Naive B cell (primary cell): ENCODE measurements at regions not wholly inside any gene's neighbourhood (a gene's known extent, or its start where the extent isn't known, plus 50 kb on each side); places are given as distances from the start of the nearest gene placed in this dataset.
"Not testable (repeated sequence)": the region's sequence is repeated elsewhere in the genome, so short reads cannot be mapped to it uniquely, and the experiment has no call there.

Experiments
- ATAC-seq, 2 donors: fragments of 150-1000 bp; cut with Tn5 transposase; 2 replicates each; pipeline ENCODE4 v1.10.0; 2021; ENCODE audit warnings: low read depth in 2 of 2, mild to moderate bottlenecking in 2 of 2, moderate library complexity in 2 of 2
- DNase-seq: peaks from one replicate; pipeline ENCODE4 v3.0.0; 2022
- H3K27ac Mint-ChIP-seq, 6 donors: one replicate each; pipeline ENCODE4 v1.8.0; 2020 to 2022; ENCODE audit warnings: mild to moderate bottlenecking in 6 of 6, mixed read lengths in 6 of 6, moderate library complexity in 5 of 6, inconsistent platforms in 2 of 6
- H3K27me3 Mint-ChIP-seq, 3 donors: one replicate each; pipeline ENCODE4 v1.8.0; 2021 to 2022; ENCODE audit warnings: mixed read lengths in 3 of 3, mild to moderate bottlenecking in 1 of 3
- H3K36me3 Mint-ChIP-seq, 2 donors: one replicate each; pipeline ENCODE4 v1.8.0; 2020 to 2022; ENCODE audit warnings: mixed read lengths in 2 of 2, inconsistent platforms in 1 of 2, mild to moderate bottlenecking in 1 of 2
- H3K4me1 Mint-ChIP-seq, 3 donors: one replicate each; pipeline ENCODE4 v1.8.0; 2020 to 2022; ENCODE audit warnings: mixed read lengths in 3 of 3, inconsistent platforms in 1 of 3, mild to moderate bottlenecking in 1 of 3, moderate library complexity in 1 of 3
- H3K4me3 Mint-ChIP-seq, 8 donors: one replicate each; pipeline ENCODE4 v1.8.0; 2020 to 2022; ENCODE audit warnings: mild to moderate bottlenecking in 8 of 8, mixed read lengths in 8 of 8, moderate library complexity in 8 of 8, inconsistent platforms in 2 of 8
- H3K9me3 Mint-ChIP-seq, 7 donors: one replicate each; pipeline ENCODE4 v1.8.0; 2020 to 2022; ENCODE audit warnings: mixed read lengths in 7 of 7, mild to moderate bottlenecking in 5 of 7, inconsistent platforms in 2 of 7, moderate library complexity in 1 of 7

- H3K36me3 Mint-ChIP-seq = no peaks in the 10 kb centered on the region
- peaks cover 0 to 5% (median 0%) of the 10 kb centered on the region in 7 donors for H3K9me3 Mint-ChIP-seq
- H3K4me3 Mint-ChIP-seq = no peak overlapping the region
Observed at GRCh38 chr21:19141511-19141910, 737.9 kb upstream of the TMPRSS15 start.

DNA sequence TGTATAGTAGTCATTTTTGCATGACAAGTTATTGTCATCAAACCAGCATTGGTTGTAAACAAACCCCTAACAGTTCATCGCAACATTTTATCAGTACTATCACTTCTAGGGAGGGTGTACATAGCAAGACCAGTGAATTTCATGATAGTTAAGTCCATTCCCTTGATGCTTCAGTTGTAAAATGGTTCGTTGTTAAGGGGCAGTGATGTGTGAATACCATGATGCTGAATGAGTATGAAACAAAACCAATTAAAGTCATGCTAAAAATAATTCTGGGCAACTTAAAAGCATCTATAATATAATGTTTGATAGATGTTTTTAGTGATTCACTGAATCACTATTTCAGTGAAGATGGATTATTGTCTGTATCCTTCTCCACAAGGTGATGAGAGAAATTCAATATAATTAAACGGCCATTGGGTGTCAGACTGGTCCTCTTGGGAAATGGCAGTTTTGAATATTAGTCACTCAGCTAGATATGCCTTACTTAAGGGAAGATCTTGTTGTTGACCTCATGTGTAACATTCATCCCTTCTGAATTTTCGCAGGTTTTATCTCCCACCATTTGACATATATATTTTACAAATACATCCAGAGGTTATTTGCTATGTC lies 742.2 kb upstream of the TMPRSS15 start:
- H3K4me1 Mint-ChIP-seq = no peaks in the 10 kb centered on the region
- peaks cover 2 to 12% (median 4%) of the 10 kb centered on the region in 7 donors for H3K9me3 Mint-ChIP-seq
- no peaks in the 10 kb centered on the region for H3K36me3 Mint-ChIP-seq
- ATAC-seq (no peak), DNase-seq (no peak)
- no peak overlapping the region for H3K27ac Mint-ChIP-seq
- H3K4me3 Mint-ChIP-seq = no peak overlapping the region
- no peaks in the 10 kb centered on the region for H3K27me3 Mint-ChIP-seq

More at GRCh38 chr21:19141511-19141910, 737.9 kb upstream of the TMPRSS15 start:
- no peak for ATAC-seq
- no peak for DNase-seq
- Mint-ChIP-seq H3K4me1 (no peaks in the 10 kb centered on the region), H3K27me3 (no peaks in the 10 kb centered on the region), H3K27ac (no peak overlapping the region)

DNA sequence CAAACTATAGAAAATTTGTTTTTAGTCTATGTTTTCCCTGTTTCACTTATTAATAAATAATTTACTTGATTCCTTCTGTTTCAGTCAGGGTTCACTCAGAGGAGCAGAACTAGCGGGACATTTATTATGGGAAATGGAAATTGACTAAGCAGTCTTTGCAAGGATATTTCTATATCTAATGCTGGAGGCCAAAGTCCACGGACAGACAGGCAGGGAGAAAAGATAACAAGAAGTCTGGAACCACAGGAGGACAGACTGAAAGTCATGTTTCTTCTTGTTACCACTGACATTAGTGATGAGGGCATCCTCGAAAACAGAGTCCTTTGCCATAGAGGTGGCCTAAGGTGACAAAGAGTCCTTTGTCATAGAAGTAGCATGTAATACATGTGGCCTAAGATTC lies 744.5 kb upstream of the TMPRSS15 start:
- DNase-seq (no peak), ATAC-seq (no peak)
- H3K36me3 Mint-ChIP-seq = no peaks in the 10 kb centered on the region
- H3K9me3 Mint-ChIP-seq = peaks cover 2 to 12% (median 4%) of the 10 kb centered on the region in 7 donors
- no peaks in the 10 kb centered on the region for H3K4me1 Mint-ChIP-seq
- no peaks in the 10 kb centered on the region for H3K27me3 Mint-ChIP-seq
- no peak overlapping the region for H3K27ac Mint-ChIP-seq
- no peak overlapping the region for H3K4me3 Mint-ChIP-seq

- ATAC-seq = no peak
- Mint-ChIP-seq H3K4me3 (no peak overlapping the region), H3K9me3 (no peaks in the 10 kb centered on the region)
Observed at GRCh38 chr21:19171585-19171984, 768.0 kb upstream of the TMPRSS15 start.

GRCh38 chr21:19181604-19182140 lies 778.1 kb upstream of the TMPRSS15 start:
- Mint-ChIP-seq H3K4me3 (no peak overlapping the region), H3K36me3 (no peaks in the 10 kb centered on the region), H3K27me3 (no peaks in the 10 kb centered on the region), H3K27ac (peak overlapping the region in 1 of 6 donors; percentile 83), H3K9me3 (peaks cover 0 to 6% (median 0%) of the 10 kb centered on the region in 7 donors), H3K4me1 (no peaks in the 10 kb centered on the region)
- no peak for ATAC-seq
- no peak for DNase-seq

More at GRCh38 chr21:19171585-19171984, 768.0 kb upstream of the TMPRSS15 start:
- Mint-ChIP-seq H3K4me1 (no peaks in the 10 kb centered on the region), H3K36me3 (no peaks in the 10 kb centered on the region), H3K27ac (no peak overlapping the region), H3K27me3 (no peaks in the 10 kb centered on the region)
- no peak for DNase-seq

DNA sequence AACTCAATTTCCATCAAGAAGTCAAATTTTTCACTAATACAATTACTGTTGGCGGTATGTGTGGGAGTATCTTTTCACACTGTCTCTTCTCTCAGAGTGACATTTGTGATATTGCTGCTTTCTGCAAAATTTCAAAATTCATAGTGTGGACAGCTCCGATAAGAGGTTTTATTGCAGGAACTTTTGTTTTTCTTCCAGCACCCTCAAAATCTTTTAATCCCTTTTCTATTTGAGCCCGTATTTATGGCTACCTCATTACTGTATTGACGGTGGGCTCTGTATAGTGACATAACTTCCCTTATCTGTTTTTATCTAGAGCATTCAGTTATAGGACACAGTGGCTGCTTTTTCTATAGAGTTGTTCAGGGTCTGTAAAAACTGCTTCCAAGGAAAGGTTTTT lies 794.4 kb upstream of the TMPRSS15 start:
- Mint-ChIP-seq H3K4me3 (no peak overlapping the region), H3K27ac (no peak overlapping the region), H3K4me1 (no peaks in the 10 kb centered on the region), H3K9me3 (peaks cover 0 to 7% (median 5%) of the 10 kb centered on the region in 7 donors), H3K27me3 (no peaks in the 10 kb centered on the region), H3K36me3 (no peaks in the 10 kb centered on the region)
- DNase-seq (no peak), ATAC-seq (no peak)

DNA sequence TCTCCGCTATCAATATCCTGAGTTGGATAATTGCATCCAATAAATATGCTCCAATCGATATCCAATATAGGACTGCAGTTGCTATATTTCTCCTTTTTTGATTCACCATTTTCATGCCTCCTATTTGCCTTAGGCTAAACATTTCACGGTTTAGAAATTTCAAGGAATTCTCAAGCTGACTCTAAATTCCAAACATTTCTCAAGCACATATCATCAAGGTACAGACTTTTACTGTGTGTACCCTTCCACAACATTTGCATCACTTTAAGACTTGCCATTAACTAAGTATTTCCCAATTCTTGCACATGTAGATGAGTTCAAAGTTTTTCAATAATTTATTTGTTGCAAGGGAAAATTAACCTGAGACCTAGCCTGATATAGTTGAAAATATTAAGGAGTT lies 795.2 kb upstream of the TMPRSS15 start:
- no peak overlapping the region for H3K4me3 Mint-ChIP-seq
- H3K9me3 Mint-ChIP-seq = peaks cover 0 to 7% (median 5%) of the 10 kb centered on the region in 7 donors
- H3K36me3 Mint-ChIP-seq = no peaks in the 10 kb centered on the region
- H3K27me3 Mint-ChIP-seq = no peaks in the 10 kb centered on the region
- DNase-seq (no peak), ATAC-seq (no peak)
- H3K27ac Mint-ChIP-seq = no peak overlapping the region
- no peaks in the 10 kb centered on the region for H3K4me1 Mint-ChIP-seq

- Mint-ChIP-seq H3K27ac (no peak overlapping the region), H3K4me1 (no peaks in the 10 kb centered on the region), H3K36me3 (no peaks in the 10 kb centered on the region), H3K9me3 (peaks cover 0 to 2% (median 0%) of the 10 kb centered on the region in 7 donors), H3K4me3 (no peak overlapping the region), H3K27me3 (no peaks in the 10 kb centered on the region)
- no peak for ATAC-seq
- no peak for DNase-seq
Observed at GRCh38 chr21:19218163-19218562, 814.6 kb upstream of the TMPRSS15 start.

DNA sequence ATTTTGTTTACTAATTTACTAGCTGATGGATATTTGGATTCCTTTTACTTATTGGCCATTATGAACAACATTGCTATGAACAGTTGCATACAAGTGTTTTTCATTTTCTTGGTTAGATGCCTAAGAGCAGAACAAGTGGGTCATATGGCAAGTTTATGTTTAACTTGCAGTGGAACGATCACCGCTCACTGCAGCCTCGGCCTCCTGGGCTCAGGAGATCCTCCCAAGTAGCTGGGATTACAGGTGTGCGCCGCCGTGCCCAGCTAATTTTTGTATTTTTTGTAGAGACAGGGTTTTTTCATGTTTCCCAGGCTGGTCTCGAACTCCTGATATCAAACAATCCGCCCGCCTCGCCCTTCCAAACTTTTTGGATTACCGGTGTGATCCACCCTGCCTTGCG lies 820.5 kb upstream of the TMPRSS15 start:
- H3K36me3 Mint-ChIP-seq = no peaks in the 10 kb centered on the region

DNA sequence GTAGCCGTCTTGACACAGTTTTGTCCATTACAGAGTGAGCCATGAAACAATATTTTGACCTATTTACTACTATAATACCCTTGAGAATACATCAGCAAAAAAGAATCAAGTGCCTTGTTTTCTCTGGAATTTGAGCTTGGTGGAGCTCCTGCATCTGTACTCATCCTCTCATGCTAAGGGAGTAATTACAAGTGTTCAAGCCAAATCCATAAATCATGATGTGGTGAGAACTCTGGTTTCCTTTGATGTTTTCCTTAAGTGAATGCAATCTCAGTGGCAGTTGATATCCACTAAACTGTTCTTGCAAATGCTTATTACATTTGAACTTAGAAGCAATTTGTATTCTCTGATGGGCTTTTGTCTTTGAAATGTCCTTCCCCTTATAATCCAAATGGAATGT lies 824.6 kb upstream of the TMPRSS15 start:
- no peaks in the 10 kb centered on the region for H3K36me3 Mint-ChIP-seq
- ATAC-seq (no peak), DNase-seq (no peak)
- H3K4me3 Mint-ChIP-seq = no peak overlapping the region
- no peak overlapping the region for H3K27ac Mint-ChIP-seq
- peaks cover 0 to 5% (median 2%) of the 10 kb centered on the region in 7 donors for H3K9me3 Mint-ChIP-seq
- H3K4me1 Mint-ChIP-seq = no peaks in the 10 kb centered on the region
- no peaks in the 10 kb centered on the region for H3K27me3 Mint-ChIP-seq

More for the DNA sequence above, 820.5 kb upstream of the TMPRSS15 start:
- no peaks in the 10 kb centered on the region for H3K4me1 Mint-ChIP-seq
- H3K27ac Mint-ChIP-seq = no peak overlapping the region
- H3K9me3 Mint-ChIP-seq = peaks cover 0 to 2% (median 0%) of the 10 kb centered on the region in 7 donors
- H3K27me3 Mint-ChIP-seq = no peaks in the 10 kb centered on the region
- DNase-seq = no peak
- ATAC-seq = no peak
- no peak overlapping the region for H3K4me3 Mint-ChIP-seq

GRCh38 chr21:19233841-19234240 lies 830.3 kb upstream of the TMPRSS15 start:
- H3K36me3 Mint-ChIP-seq, ATAC-seq, H3K27me3 Mint-ChIP-seq, H3K4me1 Mint-ChIP-seq, H3K27ac Mint-ChIP-seq, H3K9me3 Mint-ChIP-seq, H3K4me3 Mint-ChIP-seq, DNase-seq: not testable (repeated sequence)

- Mint-ChIP-seq H3K27me3 (no peaks in the 10 kb centered on the region), H3K4me1 (no peaks in the 10 kb centered on the region), H3K27ac (peak overlapping the region in 1 of 6 donors; percentile 61), H3K4me3 (no peak overlapping the region), H3K36me3 (no peaks in the 10 kb centered on the region), H3K9me3 (peaks cover 0 to 10% (median 3%) of the 10 kb centered on the region in 7 donors)
- no peak for ATAC-seq
- DNase-seq = no peak
Observed at GRCh38 chr21:19236209-19236608, 832.6 kb upstream of the TMPRSS15 start.

DNA sequence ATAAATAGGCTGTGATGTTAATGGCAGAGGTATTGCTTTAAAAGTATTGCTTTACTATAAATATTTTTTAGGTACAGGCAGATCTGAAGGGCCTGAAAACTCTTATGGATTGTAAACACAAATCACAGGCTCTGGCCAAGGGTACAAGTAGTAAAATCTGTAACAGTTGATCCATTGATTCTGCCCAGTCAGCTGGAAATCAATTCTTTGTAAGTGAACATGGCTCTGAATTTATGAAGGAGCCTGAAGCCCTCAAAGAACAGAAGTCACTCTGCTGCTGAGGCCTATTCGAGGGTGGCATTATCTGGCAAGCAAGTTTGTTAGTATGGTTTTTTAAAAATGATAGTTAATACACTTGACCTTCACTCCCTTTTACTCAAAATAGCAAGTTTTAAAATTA lies 834.0 kb upstream of the TMPRSS15 start:
- DNase-seq (no peak), ATAC-seq (no peak)
- no peaks in the 10 kb centered on the region for H3K4me1 Mint-ChIP-seq
- H3K36me3 Mint-ChIP-seq = no peaks in the 10 kb centered on the region
- H3K27me3 Mint-ChIP-seq = no peaks in the 10 kb centered on the region
- H3K9me3 Mint-ChIP-seq = peaks cover 0 to 8% (median 3%) of the 10 kb centered on the region in 7 donors
- peak overlapping the region in 1 of 6 donors; percentile 58 for H3K27ac Mint-ChIP-seq
- no peak overlapping the region for H3K4me3 Mint-ChIP-seq

DNA sequence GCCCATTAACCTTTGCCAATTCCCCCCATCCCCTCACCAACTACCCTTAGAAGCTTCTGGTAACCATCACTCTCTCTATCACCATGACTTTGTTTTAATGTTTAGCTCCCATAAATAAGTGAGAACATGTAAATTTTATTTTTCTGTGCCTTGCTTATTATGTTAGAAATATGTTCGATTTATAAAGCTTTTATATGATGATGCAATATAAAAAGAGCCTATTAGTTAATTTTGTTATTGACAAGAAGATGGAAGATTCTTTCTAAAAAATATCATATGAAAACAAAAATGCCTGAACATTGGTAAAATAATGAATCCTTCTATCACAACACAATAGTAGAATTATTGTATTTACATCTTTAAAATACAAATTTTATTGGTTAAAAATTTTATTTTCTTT lies 836.1 kb upstream of the TMPRSS15 start:
- H3K27ac Mint-ChIP-seq = no peak overlapping the region
- ATAC-seq = no peak
- peaks cover 0 to 8% (median 0%) of the 10 kb centered on the region in 7 donors for H3K9me3 Mint-ChIP-seq
- no peak for DNase-seq
- no peaks in the 10 kb centered on the region for H3K4me1 Mint-ChIP-seq
- no peaks in the 10 kb centered on the region for H3K27me3 Mint-ChIP-seq
- H3K4me3 Mint-ChIP-seq = no peak overlapping the region
- no peaks in the 10 kb centered on the region for H3K36me3 Mint-ChIP-seq
